ENCODE measurements at regions not wholly inside any gene's neighbourhood (a gene's known extent, or its start where the extent isn't known, plus 50 kb on each side); places are given as distances from the start of the nearest gene placed in this dataset.

DNA sequence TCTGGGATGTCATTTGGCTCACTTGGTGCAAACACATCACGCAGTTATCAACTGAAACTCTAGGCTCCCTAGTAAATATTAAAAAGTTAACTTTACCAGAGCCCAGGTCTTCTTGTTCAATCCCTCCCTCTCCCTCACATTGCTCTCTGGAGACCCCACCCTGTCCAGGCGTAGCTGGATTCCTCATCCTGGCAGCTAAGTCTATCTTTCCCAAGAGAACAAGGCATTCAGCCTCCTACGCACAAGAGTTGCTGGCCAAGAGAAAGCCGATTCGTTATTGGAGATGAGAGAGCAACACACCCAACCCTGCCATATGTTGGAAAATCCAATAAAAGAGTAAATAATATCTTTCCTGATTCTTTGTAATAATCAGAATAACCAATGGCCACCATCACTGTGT is 117.9 kb downstream of the SLC30A10 start:
- TF ChIP-seq, protein P1, sequence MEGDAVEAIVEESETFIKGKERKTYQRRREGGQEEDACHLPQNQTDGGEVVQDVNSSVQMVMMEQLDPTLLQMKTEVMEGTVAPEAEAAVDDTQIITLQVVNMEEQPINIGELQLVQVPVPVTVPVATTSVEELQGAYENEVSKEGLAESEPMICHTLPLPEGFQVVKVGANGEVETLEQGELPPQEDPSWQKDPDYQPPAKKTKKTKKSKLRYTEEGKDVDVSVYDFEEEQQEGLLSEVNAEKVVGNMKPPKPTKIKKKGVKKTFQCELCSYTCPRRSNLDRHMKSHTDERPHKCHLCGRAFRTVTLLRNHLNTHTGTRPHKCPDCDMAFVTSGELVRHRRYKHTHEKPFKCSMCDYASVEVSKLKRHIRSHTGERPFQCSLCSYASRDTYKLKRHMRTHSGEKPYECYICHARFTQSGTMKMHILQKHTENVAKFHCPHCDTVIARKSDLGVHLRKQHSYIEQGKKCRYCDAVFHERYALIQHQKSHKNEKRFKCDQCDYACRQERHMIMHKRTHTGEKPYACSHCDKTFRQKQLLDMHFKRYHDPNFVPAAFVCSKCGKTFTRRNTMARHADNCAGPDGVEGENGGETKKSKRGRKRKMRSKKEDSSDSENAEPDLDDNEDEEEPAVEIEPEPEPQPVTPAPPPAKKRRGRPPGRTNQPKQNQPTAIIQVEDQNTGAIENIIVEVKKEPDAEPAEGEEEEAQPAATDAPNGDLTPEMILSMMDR (IDR thresholded peaks at IDR 0.05), result no peak
- TF ChIP-seq POLR2A (IDR thresholded peaks at IDR 0.05) (no peak), EP300 (IDR thresholded peaks at IDR 0.05) (no peak)

All from gastroesophageal sphincter (tissue), 3 donors.